ENCODE measurements at regions not wholly inside any gene's neighbourhood (a gene's known extent, or its start where the extent isn't known, plus 50 kb on each side); places are given as distances from the start of the nearest gene placed in this dataset.

DNA sequence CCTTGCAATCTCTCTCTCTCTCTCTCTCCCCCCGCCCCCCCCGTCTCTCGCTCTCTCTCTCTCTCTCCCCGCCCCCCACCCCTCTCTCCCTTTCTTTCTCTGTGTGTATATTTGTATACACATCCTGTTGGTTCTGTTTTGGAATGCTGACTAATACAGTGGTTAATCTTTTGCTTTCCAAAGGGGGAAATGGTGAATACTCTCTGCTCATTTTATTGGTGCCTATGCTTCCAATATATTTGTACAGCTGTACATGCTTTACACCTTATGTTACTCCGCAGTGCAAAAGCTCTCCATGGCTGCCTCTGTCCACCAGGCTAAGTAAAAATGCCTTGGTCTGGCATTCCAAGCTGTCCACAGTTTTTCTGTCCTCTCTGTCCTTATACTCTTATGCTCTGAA is 158.8 kb downstream of the RBMX2 start:
- Histone ChIP-seq H2BK5ac (ENCODE audit: low read depth, low read length) (no peak overlapping the region), H3K36me3 (ENCODE audit: control insufficient read depth in 2 of 4, insufficient read depth in 4 of 4, low read length in 3 of 4) (no peaks in the 10 kb centered on the region), H3K4ac (replicated peaks; ENCODE audit: insufficient read length, low read depth, low read length) (no peak overlapping the region), H3K27me3 (replicated peaks in 1 of 4; ENCODE audit: control insufficient read depth in 3 of 4, extremely low read depth in 1 of 4, insufficient read depth in 3 of 4, low read length in 3 of 4) (no peaks in the 10 kb centered on the region), H3K18ac (ENCODE audit: extremely low read depth, low read length) (no peak overlapping the region), H2AFZ (ENCODE audit: low read length) (no peak overlapping the region), H4K20me1 (replicated peaks in 1 of 2; ENCODE audit: control insufficient read depth in 1 of 2, insufficient read depth in 2 of 2, low read length in 2 of 2) (no peaks in the 10 kb centered on the region), H2BK20ac (ENCODE audit: low read length) (no peak overlapping the region), H3K4me3 (ENCODE audit: extremely low read depth in 1 of 4, insufficient read depth in 2 of 4, low read depth in 3 of 4, low read length in 4 of 4) (no peak overlapping the region), H4K91ac (replicated peaks; ENCODE audit: insufficient read length, low read length) (no peak overlapping the region), H3K4me2 (ENCODE audit: insufficient read depth in 1 of 2, low read depth in 2 of 2, low read length in 2 of 2) (no peak overlapping the region), H3K4me1 (replicated peaks in 1 of 4; ENCODE audit: control insufficient read depth in 3 of 4, insufficient read depth in 4 of 4, low read length in 3 of 4) (no peaks in the 10 kb centered on the region), H3K23me2 (ENCODE audit: low read depth, low read length) (no peaks in the 10 kb centered on the region), H3K56ac (replicated peaks; ENCODE audit: insufficient read length, low read depth, low read length) (no peak overlapping the region), H2BK120ac (replicated peaks; ENCODE audit: low read depth, low read length) (no peak overlapping the region), H3K9ac (replicated peaks in 1 of 4; ENCODE audit: extremely low read depth in 1 of 4, low read depth in 3 of 4, low read length in 3 of 4) (no peak overlapping the region), H2AK5ac (ENCODE audit: low read depth, low read length) (no peak overlapping the region), H2BK15ac (ENCODE audit: low read length) (no peak overlapping the region), H2BK12ac (ENCODE audit: low read depth, low read length) (no peak overlapping the region), H3K79me1 (ENCODE audit: low read depth, low read length) (no peaks in the 10 kb centered on the region; the same call in 1 of the 2 replicates), H3K79me2 (ENCODE audit: control insufficient read depth in 1 of 2, insufficient read depth in 2 of 2, low read length in 2 of 2) (no peaks in the 10 kb centered on the region), H3K23ac (ENCODE audit: insufficient read length) (no peak overlapping the region), H3K27ac (ENCODE audit: low read depth, low read length) (no peak overlapping the region), H3K14ac (ENCODE audit: insufficient read length) (no peak overlapping the region), H3K9me3 (ENCODE audit: insufficient read depth in 2 of 2, low read depth in 1 of 2, low read length in 1 of 2) (no peaks in the 10 kb centered on the region), H4K5ac (ENCODE audit: insufficient read length, low read depth, low read length) (no peak overlapping the region), H4K8ac (ENCODE audit: extremely low read depth, insufficient read depth, low read length) (no peak overlapping the region)
- CTCF ChIA-PET (ENCODE audit: partially characterized antibody) = no interaction called here
- FAIRE-seq (no peak), DNase-seq (ENCODE audit: low read depth in 1 of 2, low spot score in 2 of 2) (no peak)
- POLR2A ChIA-PET (ENCODE audit: partially characterized antibody) = no interaction called here
- TF ChIP-seq ZNF274 (IDR thresholded peaks at IDR 0.05; ENCODE audit: borderline replicate concordance, extremely low read depth, low read length) (no peak), RAD21 (IDR thresholded peaks at IDR 0.05 in 1 of 2, conservative IDR thresholded peaks at IDR 0.05 in 1 of 2; ENCODE audit: low read depth in 2 of 2, low read length in 2 of 2) (no peak), EZH2 (IDR thresholded peaks at IDR 0.05; ENCODE audit: low read depth, low read length, severe bottlenecking) (no peak), RNF2 (IDR thresholded peaks at IDR 0.05; ENCODE audit: borderline replicate concordance, low read depth, low read length, missing control alignments, poor library complexity, severe bottlenecking) (no peak), SRF (IDR thresholded peaks at IDR 0.05; ENCODE audit: low read depth, low read length) (no peak), MAFK (IDR thresholded peaks at IDR 0.05; ENCODE audit: low read depth, low read length) (no peak), GABPA (IDR thresholded peaks at IDR 0.05; ENCODE audit: borderline replicate concordance, insufficient read depth, low read length) (no peak), HDAC2 (IDR thresholded peaks at IDR 0.05; ENCODE audit: borderline replicate concordance in 1 of 2, low read depth in 2 of 2, low read length in 2 of 2) (no peak), KDM1A (IDR thresholded peaks at IDR 0.05; ENCODE audit: borderline replicate concordance, low read length) (no peak), BACH1 (IDR thresholded peaks at IDR 0.05; ENCODE audit: low read length) (no peak), CEBPB (IDR thresholded peaks at IDR 0.05; ENCODE audit: low read depth, low read length) (no peak)
- TF ChIP-seq, protein P1, sequence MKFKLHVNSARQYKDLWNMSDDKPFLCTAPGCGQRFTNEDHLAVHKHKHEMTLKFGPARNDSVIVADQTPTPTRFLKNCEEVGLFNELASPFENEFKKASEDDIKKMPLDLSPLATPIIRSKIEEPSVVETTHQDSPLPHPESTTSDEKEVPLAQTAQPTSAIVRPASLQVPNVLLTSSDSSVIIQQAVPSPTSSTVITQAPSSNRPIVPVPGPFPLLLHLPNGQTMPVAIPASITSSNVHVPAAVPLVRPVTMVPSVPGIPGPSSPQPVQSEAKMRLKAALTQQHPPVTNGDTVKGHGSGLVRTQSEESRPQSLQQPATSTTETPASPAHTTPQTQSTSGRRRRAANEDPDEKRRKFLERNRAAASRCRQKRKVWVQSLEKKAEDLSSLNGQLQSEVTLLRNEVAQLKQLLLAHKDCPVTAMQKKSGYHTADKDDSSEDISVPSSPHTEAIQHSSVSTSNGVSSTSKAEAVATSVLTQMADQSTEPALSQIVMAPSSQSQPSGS (IDR thresholded peaks at IDR 0.05; ENCODE audit: low read length) = no peak
- WGBS, 2 experiments (ENCODE audit: extremely low coverage in 1 of 2, insufficient coverage in 1 of 2, insufficient read length in 1 of 2, insufficient replicate concordance in 2 of 2, low coverage in 1 of 2, low lambda C conversion rate in 2 of 2, missing lambda C conversion rate in 1 of 2) = 100% methylated on average over 1 of the region's 5 CpGs; no CpG with 5 or more reads in 1 of the 2 experiments
